HuH-7.5 (cell line): ENCODE measurements at regions not wholly inside any gene's neighbourhood (a gene's known extent, or its start where the extent isn't known, plus 50 kb on each side); places are given as distances from the start of the nearest gene placed in this dataset.
"Not testable (repeated sequence)": the region's sequence is repeated elsewhere in the genome, so short reads cannot be mapped to it uniquely, and the experiment has no call there.

Experiments used
- DNase-seq: peaks from one replicate; pipeline ENCODE4 v3.0.0; 2011; ENCODE audit warnings: low spot score

DNA sequence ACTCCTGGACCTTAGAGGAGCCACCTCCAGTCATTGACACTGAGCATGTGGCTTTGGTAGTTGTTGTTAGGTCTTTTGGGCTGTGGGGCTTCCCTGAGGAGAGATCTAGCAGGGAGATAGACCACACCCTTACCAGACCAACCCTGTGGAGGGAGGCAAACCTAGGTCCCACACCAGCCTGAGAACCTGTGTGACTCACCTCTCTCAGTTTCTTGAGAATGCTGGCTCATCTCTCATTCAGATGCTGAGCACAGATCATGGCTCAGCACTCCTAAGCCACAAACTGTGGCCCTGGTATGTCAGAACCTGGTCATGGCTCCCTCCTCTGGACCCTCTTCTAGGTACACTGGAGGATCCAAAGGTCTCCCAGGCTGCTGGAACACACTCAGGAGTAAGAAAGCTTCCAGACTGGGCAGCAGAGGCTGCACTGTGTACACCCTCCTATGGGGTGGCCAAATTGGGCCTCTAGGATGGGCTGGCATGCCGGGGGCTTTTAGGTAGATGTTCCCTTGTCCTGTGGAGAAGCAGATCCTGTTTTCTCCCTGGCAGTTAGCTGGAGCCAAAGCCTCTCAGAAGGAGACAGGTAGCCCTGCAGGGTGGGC lies 1294.5 kb downstream of the KHDRBS2 start:
- no peak for DNase-seq

GRCh38 chr6:60952500-60952899 lies 1333.5 kb downstream of the KHDRBS2 start:
- DNase-seq, result no peak

DNA sequence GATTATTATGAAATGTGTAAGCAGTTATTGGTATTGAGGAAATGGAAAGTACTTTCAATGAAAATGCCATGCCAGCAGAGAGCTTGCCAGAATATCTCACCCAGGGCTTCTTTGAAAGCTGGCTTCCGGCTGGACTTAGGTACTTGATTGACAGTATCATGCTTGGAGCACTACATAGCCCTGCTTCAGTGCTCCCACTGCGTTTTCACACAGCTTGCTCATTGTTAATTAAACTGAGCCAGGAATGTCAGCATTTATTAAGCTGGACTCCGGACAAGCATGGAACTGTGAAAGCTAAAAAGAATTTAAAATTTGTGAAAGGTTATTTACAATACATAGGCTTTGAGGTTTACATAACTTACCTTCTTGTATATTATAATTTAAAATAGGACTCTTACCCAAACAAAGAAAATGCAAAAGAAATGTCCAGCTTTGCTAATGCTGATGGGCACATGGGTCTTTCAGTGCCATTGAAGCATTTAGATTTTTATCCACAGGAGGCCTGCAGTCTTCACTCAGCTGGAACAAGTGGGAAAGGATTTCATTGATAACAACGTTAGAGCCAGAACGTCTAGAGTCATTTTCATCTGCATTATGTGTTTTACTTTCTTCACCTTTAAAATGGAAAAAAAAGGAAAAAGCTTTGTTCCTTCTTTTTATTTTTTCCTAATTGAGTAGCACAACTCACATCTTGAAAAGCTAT lies 1335.7 kb downstream of the KHDRBS2 start:
- DNase-seq, result not testable (repeated sequence)

DNA sequence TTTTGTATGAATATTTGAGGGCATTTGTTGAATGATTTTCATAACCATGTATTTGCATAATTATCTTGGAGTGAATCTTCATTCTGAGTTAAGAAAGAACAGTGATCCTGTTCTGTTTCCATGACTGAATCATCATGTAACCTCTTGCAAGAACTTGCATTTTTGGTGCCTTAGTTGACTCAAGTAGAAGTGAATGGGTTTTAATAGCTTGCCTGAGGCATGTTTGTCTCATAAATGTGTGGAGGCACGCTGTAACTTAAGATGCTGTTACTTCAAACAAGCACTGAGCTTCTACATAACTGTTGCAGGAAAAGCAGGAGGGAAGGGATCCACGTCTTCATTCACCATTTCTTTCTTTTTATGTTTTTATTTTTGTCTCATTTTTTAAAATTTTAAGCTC lies 1338.6 kb downstream of the KHDRBS2 start:
- DNase-seq, result not testable (repeated sequence)

- not testable (repeated sequence) for DNase-seq
Observed at GRCh38 chr6:60944803-60945202, 1341.2 kb downstream of the KHDRBS2 start.

DNA sequence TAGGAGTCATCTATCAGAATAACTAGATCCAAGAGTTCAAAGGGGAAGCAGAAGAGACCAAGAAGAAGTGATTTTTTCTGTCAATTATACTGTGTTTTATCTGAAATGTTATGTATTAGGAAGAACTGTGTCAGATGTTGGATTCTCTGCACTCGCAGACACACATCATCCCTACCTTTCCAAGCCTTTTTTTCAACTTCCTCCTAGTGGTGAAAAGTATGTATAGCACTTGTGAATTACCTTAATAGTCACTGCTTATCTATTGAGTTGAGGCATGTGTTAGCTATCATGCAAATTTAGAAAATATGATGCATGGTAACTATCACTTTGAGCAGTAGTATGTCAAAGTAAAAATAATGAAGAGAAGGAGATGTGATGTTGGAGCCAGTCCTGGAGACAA lies 1350.1 kb downstream of the KHDRBS2 start:
- DNase-seq, result not testable (repeated sequence)

- DNase-seq, result not testable (repeated sequence)
Observed at GRCh38 chr6:60919652-60920051, 1366.4 kb downstream of the KHDRBS2 start.

GRCh38 chr6:60903860-60904259 lies 1382.2 kb downstream of the KHDRBS2 start:
- DNase-seq, result not testable (repeated sequence)

DNA sequence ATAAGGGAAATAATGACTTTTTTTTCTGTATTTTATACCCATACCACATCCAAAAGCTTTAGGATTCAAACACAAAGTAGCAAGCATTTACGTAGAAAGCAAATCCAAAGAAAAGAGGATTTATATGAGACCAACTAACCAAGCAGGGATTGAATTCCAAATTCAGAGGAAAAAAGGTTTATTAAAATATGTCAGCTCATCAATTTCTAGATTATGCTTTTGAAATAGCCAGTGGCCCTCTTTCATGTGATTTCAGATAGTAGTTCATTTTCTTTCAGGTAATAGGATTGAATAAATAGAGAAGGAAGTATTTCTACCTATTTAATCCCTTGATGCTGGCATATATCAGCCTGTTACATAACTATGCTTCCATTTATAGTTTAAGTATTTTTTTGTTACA lies 1392.7 kb downstream of the KHDRBS2 start:
- not testable (repeated sequence) for DNase-seq

- DNase-seq, result no peak
Observed at GRCh38 chr6:60891606-60892005, 1394.4 kb downstream of the KHDRBS2 start.

DNA sequence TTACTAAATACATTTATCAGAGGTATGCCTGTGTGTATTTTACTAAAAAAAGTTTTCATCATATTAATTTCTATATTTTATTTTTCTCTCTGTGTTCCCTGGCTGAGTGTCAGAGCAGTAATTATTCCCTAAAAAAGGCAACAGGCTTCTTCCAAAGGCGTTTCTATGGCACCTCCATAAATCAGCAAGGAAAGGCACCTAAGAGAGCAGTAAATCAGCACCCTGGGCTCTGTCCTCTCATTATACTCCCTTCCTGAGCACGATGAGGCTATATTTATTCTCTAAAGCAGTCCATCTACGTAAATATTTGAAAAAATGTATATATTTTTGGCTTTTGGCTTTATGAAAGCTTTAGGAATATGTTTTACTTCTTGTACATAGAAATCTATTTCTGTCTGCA lies 1408.6 kb downstream of the KHDRBS2 start:
- DNase-seq, result not testable (repeated sequence)

GRCh38 chr6:60870779-60871178 lies 1415.2 kb downstream of the KHDRBS2 start:
- DNase-seq, result not testable (repeated sequence)

DNA sequence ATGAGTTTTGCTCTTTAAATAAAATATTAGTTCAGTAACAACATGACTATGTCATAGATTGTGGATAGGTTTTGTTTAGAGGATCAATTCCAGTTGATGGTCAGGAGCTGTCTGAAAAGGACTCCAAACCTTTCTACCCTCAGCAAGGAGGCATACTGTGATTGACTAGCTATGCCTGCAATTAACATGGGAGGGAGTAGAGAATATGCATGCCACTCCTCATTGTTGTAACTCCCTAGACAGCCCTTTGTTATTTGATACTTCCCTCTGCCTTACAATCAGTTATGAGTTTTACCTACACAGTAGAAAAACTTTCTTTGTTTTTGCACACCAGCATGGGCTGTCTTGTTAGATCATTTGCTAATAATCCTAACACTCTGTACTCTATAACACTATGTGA lies 1418.5 kb downstream of the KHDRBS2 start:
- no peak for DNase-seq

DNA sequence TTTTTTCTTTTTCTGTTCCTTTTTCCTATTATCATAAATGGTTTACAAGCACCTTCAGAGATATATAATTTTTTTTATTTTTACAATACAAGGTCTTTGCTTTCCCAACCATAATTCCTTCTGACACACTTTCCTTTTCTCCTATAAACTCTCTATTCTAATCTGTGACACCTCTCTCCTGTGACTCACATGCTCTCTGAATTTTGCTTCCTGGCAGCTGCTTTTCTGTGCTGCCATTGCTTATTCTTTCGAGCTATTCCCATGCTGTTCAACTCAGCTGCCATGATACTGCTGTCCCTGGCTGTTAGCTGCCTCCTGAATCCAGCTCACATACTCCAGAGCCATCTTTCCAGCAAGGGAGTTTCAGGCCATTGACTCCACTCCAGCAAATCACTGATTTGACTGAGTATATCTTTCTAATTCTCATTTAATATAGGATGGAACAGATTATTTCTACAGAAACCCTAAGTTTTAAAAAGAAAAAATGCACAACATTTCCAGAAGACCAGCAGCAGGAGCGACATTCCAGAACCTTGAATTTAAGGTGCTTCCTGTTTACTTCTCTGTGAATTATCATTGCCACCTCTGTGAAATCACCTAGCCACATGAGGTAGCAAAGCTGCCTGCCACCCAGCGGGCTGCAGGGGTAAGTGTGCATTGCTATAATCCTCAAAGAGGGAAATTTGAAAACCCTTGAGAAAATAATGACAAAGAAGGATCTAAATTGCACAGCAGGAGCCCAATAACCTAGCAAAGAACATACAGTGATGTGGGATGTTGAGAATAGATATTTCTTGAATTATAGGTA lies 1442.6 kb downstream of the KHDRBS2 start:
- DNase-seq, result not testable (repeated sequence)

GRCh38 chr6:60830726-60831125 lies 1455.3 kb downstream of the KHDRBS2 start:
- DNase-seq, result not testable (repeated sequence)

- DNase-seq, result not testable (repeated sequence)
Observed at GRCh38 chr6:60822597-60822996, 1463.4 kb downstream of the KHDRBS2 start.

DNA sequence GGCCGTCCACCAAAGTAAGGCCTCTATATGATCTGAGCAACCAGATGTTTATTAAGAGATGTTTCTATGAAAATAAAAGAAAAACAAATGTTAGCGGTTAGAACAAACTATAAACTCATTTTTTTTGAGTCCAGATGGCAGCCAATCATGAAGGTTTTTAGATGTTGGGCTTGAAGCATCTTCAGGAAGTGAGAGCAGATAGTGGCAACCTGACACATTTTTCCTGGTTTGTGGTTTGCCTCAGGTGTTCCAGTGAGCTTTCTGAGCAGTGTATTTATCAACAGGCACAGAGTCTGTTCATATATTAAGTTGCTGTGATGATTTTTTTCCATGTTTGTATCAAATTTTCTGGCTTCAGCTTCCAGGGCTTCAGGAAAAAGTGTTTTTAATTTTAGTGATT lies 1468.0 kb downstream of the KHDRBS2 start:
- DNase-seq, result not testable (repeated sequence)

DNA sequence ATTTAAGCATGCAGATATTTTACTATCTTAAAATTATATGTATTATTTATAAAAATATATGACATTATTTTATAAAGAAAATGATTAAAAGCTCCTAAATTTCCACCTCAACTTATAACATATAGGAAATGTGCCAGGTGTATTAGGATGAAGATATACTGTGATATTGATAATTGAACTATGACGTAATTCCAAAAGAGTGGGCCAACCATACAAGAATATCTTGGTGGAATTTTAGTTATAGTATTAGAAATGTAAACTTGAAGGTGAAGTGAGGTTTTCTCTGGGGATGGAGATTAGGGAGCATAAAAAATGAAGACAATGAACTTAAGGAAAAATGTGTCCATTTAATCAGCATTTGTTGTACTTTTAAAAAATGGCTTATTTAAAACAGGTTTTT lies 1471.2 kb downstream of the KHDRBS2 start:
- not testable (repeated sequence) for DNase-seq

DNA sequence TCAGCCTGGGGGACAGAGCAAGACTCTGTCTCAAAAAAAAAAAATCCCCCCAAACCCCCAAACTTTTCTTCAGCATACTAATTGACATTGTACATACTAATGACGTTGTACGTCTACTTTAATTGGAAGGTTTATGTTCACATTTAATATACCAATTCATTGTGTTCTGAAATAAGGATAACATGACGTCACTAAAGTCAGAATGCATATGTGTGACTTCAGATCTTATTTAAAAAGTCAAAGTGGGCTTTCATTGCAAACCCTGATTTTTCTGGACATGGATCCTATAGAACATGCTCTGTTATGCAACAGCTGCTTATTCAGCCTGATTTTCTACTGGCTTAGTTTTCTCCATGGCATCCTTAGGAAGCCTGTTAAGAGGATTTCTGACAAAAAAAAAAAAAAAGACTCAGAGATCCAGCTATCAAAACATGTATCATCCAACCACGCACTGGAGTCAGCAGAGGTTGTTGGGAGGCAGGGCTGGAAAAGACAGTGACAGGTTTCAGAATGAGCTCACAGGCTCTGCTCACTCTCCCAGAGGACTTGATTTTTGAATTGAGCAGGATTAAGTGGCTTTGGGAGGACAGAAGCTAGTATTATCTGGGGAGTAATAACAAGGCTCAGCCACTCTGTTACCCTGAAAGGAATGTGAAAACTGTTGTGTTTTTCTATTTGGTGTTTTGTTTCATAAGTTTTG lies 1472.0 kb downstream of the KHDRBS2 start:
- not testable (repeated sequence) for DNase-seq

DNA sequence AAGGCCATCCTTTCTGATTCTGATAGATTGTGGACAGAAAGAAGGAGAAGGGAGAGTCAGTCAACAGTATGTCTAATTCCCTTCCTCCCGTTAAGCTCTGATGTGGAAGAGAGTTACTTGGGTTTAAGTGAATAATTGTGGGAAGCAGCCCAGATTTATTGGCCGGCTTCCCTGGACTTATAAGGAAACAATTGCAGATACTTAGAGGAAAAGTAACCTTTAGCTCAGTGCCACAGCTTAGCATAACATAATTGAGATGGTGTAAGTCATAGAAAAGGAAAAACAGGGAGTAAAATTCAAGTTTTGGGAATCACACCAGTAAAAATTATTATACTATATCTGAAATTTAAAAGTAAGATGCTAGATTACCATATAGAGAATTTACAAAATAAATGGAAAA lies 1475.8 kb downstream of the KHDRBS2 start:
- DNase-seq, result not testable (repeated sequence)

DNA sequence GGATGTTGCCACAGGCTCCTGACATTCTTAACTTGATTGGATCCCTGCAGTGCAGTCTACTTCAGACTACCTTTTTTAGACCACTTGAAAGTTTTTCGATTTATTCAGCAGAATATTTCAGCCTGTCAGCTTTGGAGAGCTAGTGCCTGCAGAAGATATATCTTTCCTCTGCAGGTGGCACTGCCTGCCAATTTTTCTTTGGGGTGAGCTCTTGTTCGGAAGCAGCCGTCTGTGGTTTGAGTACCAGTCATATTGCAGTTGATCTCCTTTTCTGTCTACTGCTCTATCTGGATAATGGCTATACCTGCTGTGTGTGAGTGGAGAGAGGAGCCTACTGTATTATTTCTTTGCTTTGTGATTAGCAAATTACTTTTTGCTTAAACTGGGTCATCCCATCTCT lies 1486.9 kb downstream of the KHDRBS2 start:
- not testable (repeated sequence) for DNase-seq

GRCh38 chr6:60797831-60798230 lies 1488.2 kb downstream of the KHDRBS2 start:
- not testable (repeated sequence) for DNase-seq
